ENCODE measurements at regions not wholly inside any gene's neighbourhood (a gene's known extent, or its start where the extent isn't known, plus 50 kb on each side); places are given as distances from the start of the nearest gene placed in this dataset.

- DNase-seq (ENCODE audit: low spot score): no peak
- H2AK5ac ChIP-seq (ENCODE audit: low read depth, low read length): no peak overlapping the region
- H3K9ac ChIP-seq (ENCODE audit: low read depth, low read length, poor library complexity): no peak overlapping the region
- no peak overlapping the region for H3K14ac ChIP-seq (ENCODE audit: low read length)
- WGBS, 2 donors (ENCODE audit: extremely low coverage in 2 of 2, insufficient read length in 2 of 2, insufficient replicate concordance in 1 of 2): no CpG with 5 or more reads among the region's 7 CpGs
- no peak overlapping the region for H4K8ac ChIP-seq (ENCODE audit: low read depth, low read length)
- no peak overlapping the region for H2BK120ac ChIP-seq (ENCODE audit: low read depth, low read length)
- H2BK15ac ChIP-seq (ENCODE audit: low read length): no peak overlapping the region
- no peaks in the 10 kb centered on the region for H3K27me3 ChIP-seq (ENCODE audit: control insufficient read depth in 3 of 3, insufficient read depth in 3 of 3, low read depth in 1 of 3, low read length in 3 of 3)
- no peak overlapping the region for H3K4me2 ChIP-seq (ENCODE audit: insufficient read depth, low read length, poor library complexity, severe bottlenecking)
- H3K9me3 ChIP-seq (replicated peaks in 1 of 2; ENCODE audit: control insufficient read depth in 2 of 2, insufficient read depth in 1 of 2, low read depth in 1 of 2, low read length in 2 of 2): no peaks in the 10 kb centered on the region
- H3K79me1 ChIP-seq (ENCODE audit: low read depth, low read length): no peaks in the 10 kb centered on the region
- peaks cover 0 to 1% of the 10 kb centered on the region in 2 donors for H3K4me1 ChIP-seq (ENCODE audit: control insufficient read depth in 2 of 2, insufficient read depth in 1 of 2, low read depth in 1 of 2, low read length in 2 of 2)
- no peak overlapping the region for H2AFZ ChIP-seq (ENCODE audit: low read length)
- H2BK12ac ChIP-seq (ENCODE audit: low read length): no peak overlapping the region
- no peak overlapping the region for H3K4ac ChIP-seq (ENCODE audit: low read length)
- no peaks in the 10 kb centered on the region for H3K36me3 ChIP-seq (replicated peaks in 1 of 2; ENCODE audit: control insufficient read depth in 2 of 2, insufficient read depth in 2 of 2, low read length in 2 of 2)
- H3K23ac ChIP-seq (ENCODE audit: low read depth, low read length, poor library complexity): no peak overlapping the region
- H4K91ac ChIP-seq (ENCODE audit: low read depth, low read length, poor library complexity): no peak overlapping the region
- H2BK5ac ChIP-seq (ENCODE audit: low read length): no peak overlapping the region
- H3K18ac ChIP-seq (ENCODE audit: low read length): no peak overlapping the region
- no peak overlapping the region for H3K4me3 ChIP-seq (ENCODE audit: low read length in 2 of 2)
- no peak overlapping the region for H3K27ac ChIP-seq (replicated peaks; ENCODE audit: low read length)
Observed at GRCh38 chr2:12881952-12882351, 165.2 kb downstream of the TRIB2 start.

GRCh38 chr2:12882393-12882792 is 165.7 kb downstream of the TRIB2 start:
- no peak overlapping the region for H3K4me2 ChIP-seq (ENCODE audit: insufficient read depth, low read length, poor library complexity, severe bottlenecking)
- no peak overlapping the region for H2BK12ac ChIP-seq (ENCODE audit: low read length)
- H2BK5ac ChIP-seq (ENCODE audit: low read length): no peak overlapping the region
- H3K4me3 ChIP-seq (ENCODE audit: low read length in 2 of 2): no peak overlapping the region
- no CpG with 5 or more reads among the region's 2 CpGs for WGBS, 2 donors (ENCODE audit: extremely low coverage in 2 of 2, insufficient read length in 2 of 2, insufficient replicate concordance in 1 of 2)
- no peak overlapping the region for H4K91ac ChIP-seq (ENCODE audit: low read depth, low read length, poor library complexity)
- no peaks in the 10 kb centered on the region for H3K79me1 ChIP-seq (ENCODE audit: low read depth, low read length)
- no peak overlapping the region for H3K23ac ChIP-seq (ENCODE audit: low read depth, low read length, poor library complexity)
- H3K4me1 ChIP-seq (ENCODE audit: control insufficient read depth in 2 of 2, insufficient read depth in 1 of 2, low read depth in 1 of 2, low read length in 2 of 2): peaks cover 0 to 1% of the 10 kb centered on the region in 2 donors
- no peaks in the 10 kb centered on the region for H3K36me3 ChIP-seq (replicated peaks in 1 of 2; ENCODE audit: control insufficient read depth in 2 of 2, insufficient read depth in 2 of 2, low read length in 2 of 2)
- no peak overlapping the region for H2BK15ac ChIP-seq (ENCODE audit: low read length)
- DNase-seq (ENCODE audit: low spot score): no peak
- H3K27me3 ChIP-seq (ENCODE audit: control insufficient read depth in 3 of 3, insufficient read depth in 3 of 3, low read depth in 1 of 3, low read length in 3 of 3): no peaks in the 10 kb centered on the region
- no peaks in the 10 kb centered on the region for H3K9me3 ChIP-seq (replicated peaks in 1 of 2; ENCODE audit: control insufficient read depth in 2 of 2, insufficient read depth in 1 of 2, low read depth in 1 of 2, low read length in 2 of 2)
- no peak overlapping the region for H3K14ac ChIP-seq (ENCODE audit: low read length)
- no peak overlapping the region for H4K8ac ChIP-seq (ENCODE audit: low read depth, low read length)
- H3K18ac ChIP-seq (ENCODE audit: low read length): no peak overlapping the region
- H2BK120ac ChIP-seq (ENCODE audit: low read depth, low read length): no peak overlapping the region
- no peak overlapping the region for H2AK5ac ChIP-seq (ENCODE audit: low read depth, low read length)
- no peak overlapping the region for H3K27ac ChIP-seq (replicated peaks; ENCODE audit: low read length)
- H2AFZ ChIP-seq (ENCODE audit: low read length): no peak overlapping the region
- H3K4ac ChIP-seq (ENCODE audit: low read length): no peak overlapping the region
- H3K9ac ChIP-seq (ENCODE audit: low read depth, low read length, poor library complexity): no peak overlapping the region

GRCh38 chr2:12883906-12884305 is 167.2 kb downstream of the TRIB2 start:
- Histone ChIP-seq H3K4me2 (ENCODE audit: insufficient read depth, low read length, poor library complexity, severe bottlenecking) (no peak overlapping the region), H3K27ac (replicated peaks; ENCODE audit: low read length) (no peak overlapping the region), H2AFZ (ENCODE audit: low read length) (peak overlapping the region; percentile 37), H3K27me3 (ENCODE audit: control insufficient read depth in 3 of 3, insufficient read depth in 3 of 3, low read depth in 1 of 3, low read length in 3 of 3) (no peaks in the 10 kb centered on the region), H3K79me1 (ENCODE audit: low read depth, low read length) (no peaks in the 10 kb centered on the region), H3K4me3 (ENCODE audit: low read length in 2 of 2) (no peak overlapping the region), H2BK120ac (ENCODE audit: low read depth, low read length) (no peak overlapping the region), H2BK15ac (ENCODE audit: low read length) (no peak overlapping the region), H3K4ac (ENCODE audit: low read length) (no peak overlapping the region), H2BK5ac (ENCODE audit: low read length) (no peak overlapping the region), H2AK5ac (ENCODE audit: low read depth, low read length) (no peak overlapping the region), H2BK12ac (ENCODE audit: low read length) (no peak overlapping the region), H3K4me1 (ENCODE audit: control insufficient read depth in 2 of 2, insufficient read depth in 1 of 2, low read depth in 1 of 2, low read length in 2 of 2) (peaks cover 0 to 1% of the 10 kb centered on the region in 2 donors), H3K9me3 (replicated peaks in 1 of 2; ENCODE audit: control insufficient read depth in 2 of 2, insufficient read depth in 1 of 2, low read depth in 1 of 2, low read length in 2 of 2) (no peaks in the 10 kb centered on the region), H3K14ac (ENCODE audit: low read length) (no peak overlapping the region), H4K91ac (ENCODE audit: low read depth, low read length, poor library complexity) (no peak overlapping the region), H3K36me3 (replicated peaks in 1 of 2; ENCODE audit: control insufficient read depth in 2 of 2, insufficient read depth in 2 of 2, low read length in 2 of 2) (no peaks in the 10 kb centered on the region), H3K23ac (ENCODE audit: low read depth, low read length, poor library complexity) (no peak overlapping the region), H4K8ac (ENCODE audit: low read depth, low read length) (no peak overlapping the region), H3K9ac (ENCODE audit: low read depth, low read length, poor library complexity) (no peak overlapping the region), H3K18ac (ENCODE audit: low read length) (no peak overlapping the region)
- no peak for DNase-seq (ENCODE audit: low spot score)
- WGBS, 2 donors (ENCODE audit: extremely low coverage in 2 of 2, insufficient read length in 2 of 2, insufficient replicate concordance in 1 of 2): 100% methylated on average over 1 of the region's 2 CpGs; no CpG with 5 or more reads in 1 of the 2 donors

- no peak for DNase-seq (ENCODE audit: low spot score)
- H4K8ac ChIP-seq (ENCODE audit: low read depth, low read length): no peak overlapping the region
Observed at GRCh38 chr2:12884713-12885282, 168.1 kb downstream of the TRIB2 start.

More at GRCh38 chr2:12884713-12885282, 168.1 kb downstream of the TRIB2 start:
- no peak overlapping the region for H2BK15ac ChIP-seq (ENCODE audit: low read length)
- no peak overlapping the region for H3K4me3 ChIP-seq (ENCODE audit: low read length in 2 of 2)
- H3K27me3 ChIP-seq (ENCODE audit: control insufficient read depth in 3 of 3, insufficient read depth in 3 of 3, low read depth in 1 of 3, low read length in 3 of 3): no peaks in the 10 kb centered on the region
- no peak overlapping the region for H3K14ac ChIP-seq (ENCODE audit: low read length)
- H3K23ac ChIP-seq (ENCODE audit: low read depth, low read length, poor library complexity): no peak overlapping the region
- H3K4me2 ChIP-seq (ENCODE audit: insufficient read depth, low read length, poor library complexity, severe bottlenecking): no peak overlapping the region
- no peak overlapping the region for H2BK120ac ChIP-seq (ENCODE audit: low read depth, low read length)
- no peak overlapping the region for H2BK12ac ChIP-seq (ENCODE audit: low read length)
- no peak overlapping the region for H2BK5ac ChIP-seq (ENCODE audit: low read length)
- H4K91ac ChIP-seq (ENCODE audit: low read depth, low read length, poor library complexity): no peak overlapping the region
- no peak overlapping the region for H2AK5ac ChIP-seq (ENCODE audit: low read depth, low read length)
- no peak overlapping the region for H3K4ac ChIP-seq (ENCODE audit: low read length)
- no peaks in the 10 kb centered on the region for H3K36me3 ChIP-seq (replicated peaks in 1 of 2; ENCODE audit: control insufficient read depth in 2 of 2, insufficient read depth in 2 of 2, low read length in 2 of 2)
- H3K4me1 ChIP-seq (ENCODE audit: control insufficient read depth in 2 of 2, insufficient read depth in 1 of 2, low read depth in 1 of 2, low read length in 2 of 2): peaks cover 0 to 1% of the 10 kb centered on the region in 2 donors
- H2AFZ ChIP-seq (ENCODE audit: low read length): peak overlapping the region; percentile 58
- no peak overlapping the region for H3K27ac ChIP-seq (replicated peaks; ENCODE audit: low read length)
- no peaks in the 10 kb centered on the region for H3K79me1 ChIP-seq (ENCODE audit: low read depth, low read length)
- no peaks in the 10 kb centered on the region for H3K9me3 ChIP-seq (replicated peaks in 1 of 2; ENCODE audit: control insufficient read depth in 2 of 2, insufficient read depth in 1 of 2, low read depth in 1 of 2, low read length in 2 of 2)
- H3K9ac ChIP-seq (ENCODE audit: low read depth, low read length, poor library complexity): no peak overlapping the region
- no peak overlapping the region for H3K18ac ChIP-seq (ENCODE audit: low read length)
- WGBS, 2 donors (ENCODE audit: extremely low coverage in 2 of 2, insufficient read length in 2 of 2, insufficient replicate concordance in 1 of 2): no CpG with 5 or more reads among the region's 7 CpGs

All from neuronal stem cell (in vitro differentiated cells).